Aorta (tissue), 5 donors: ENCODE measurements at regions not wholly inside any gene's neighbourhood (a gene's known extent, or its start where the extent isn't known, plus 50 kb on each side); places are given as distances from the start of the nearest gene placed in this dataset.

ENCODE experiments used
- ATAC-seq: fragments of 200-7000 bp; cut with Tn5 transposase; one replicate; pipeline ENCODE4 v1.9.1; 2022; ENCODE audit warnings: moderate library complexity; ENCODE audit not compliant: low FRiP score
- DNase-seq, 2 donors: peaks; one replicate each; pipeline ENCODE4 v3.0.0-alpha.2; 2020
- H3K27ac ChIP-seq, 2 donors: one replicate each; pipeline ENCODE4 v1.5.1; 2013; ENCODE audit warnings: low read length in 2 of 2, mild to moderate bottlenecking in 2 of 2, moderate library complexity in 2 of 2, control low read depth in 1 of 2, inconsistent platforms in 1 of 2, low read depth in 1 of 2
- H3K27me3 ChIP-seq, 2 donors: one replicate each; pipeline ENCODE4 v1.6.1; 2013; ENCODE audit warnings: control low read depth in 1 of 2, low read length in 1 of 2, mild to moderate bottlenecking in 1 of 2, moderate library complexity in 1 of 2; ENCODE audit not compliant: insufficient read depth in 2 of 2, control insufficient read depth in 1 of 2
- H3K36me3 ChIP-seq, 2 donors: one replicate each; pipeline ENCODE4 v1.6.1; 2013; ENCODE audit warnings: control low read depth in 1 of 2, low read length in 1 of 2, mild to moderate bottlenecking in 1 of 2; ENCODE audit not compliant: insufficient read depth in 2 of 2, control insufficient read depth in 1 of 2
- H3K4me1 ChIP-seq, 2 donors: one replicate each; pipeline ENCODE4 v1.6.1; 2013; ENCODE audit warnings: low read length in 2 of 2, control low read depth in 1 of 2, mild to moderate bottlenecking in 1 of 2, moderate library complexity in 1 of 2; ENCODE audit not compliant: insufficient read depth in 2 of 2, control insufficient read depth in 1 of 2
- H3K4me3 ChIP-seq, 2 donors: one replicate each; pipeline ENCODE4 v1.5.1; 2013; ENCODE audit warnings: low read length in 2 of 2, control low read depth in 1 of 2, mild to moderate bottlenecking in 1 of 2
- H3K9me3 ChIP-seq: one replicate; pipeline ENCODE4 v1.6.1; 2013; ENCODE audit warnings: mild to moderate bottlenecking, low read length; ENCODE audit not compliant: control insufficient read depth
- WGBS, 2 donors: extraction: QIAGEN DNeasy Blood & Tissue Kit; methylation state at CpG; one replicate each; pipeline ENCODE4 v1.1.7; 2013; 5-methylcytosine and 5-hydroxymethylcytosine counted together
- intact Hi-C, 2 donors: fragments of 100-400 bp; cut with DNase I; formaldehyde crosslinking; loops; one replicate each; pipeline versions ENCODE4 v1.14.2 to v1.15.0; 2022
- donor health status: healthy with polysubstance abuse.
- donor health status: Bipolar disorder and iron deficiency.
- donor health status: DM: no; HTN: no; CAD: no.
- donor health status: DM: no; HTN: no; CAD: no.
- donor health status: DM: yes; HTN: yes; CAD: no.

DNA sequence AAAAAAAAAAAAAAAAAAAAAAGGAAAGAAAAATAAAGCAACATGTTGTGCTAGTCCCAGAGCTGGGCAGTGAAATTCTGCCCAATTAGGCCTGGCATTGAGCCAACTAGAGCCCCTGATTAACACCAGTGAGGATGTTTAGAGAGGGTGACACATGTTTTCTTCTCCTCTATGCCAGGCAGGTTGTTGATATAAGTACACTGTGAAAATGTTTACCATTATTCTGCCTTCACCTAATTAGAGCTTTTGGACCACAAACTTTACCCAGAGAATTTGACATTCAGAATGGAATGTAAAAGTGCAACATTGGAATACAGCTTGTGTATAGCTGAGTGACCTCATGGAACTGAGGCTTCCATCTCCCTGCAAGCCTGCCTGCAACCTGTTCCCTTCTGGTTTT, 62.0 kb upstream of the EPCAM start:
- DNase-seq (no peak), ATAC-seq (no peak)
- H3K9me3 ChIP-seq: no peaks in the 10 kb centered on the region
- no peak overlapping the region for H3K27ac ChIP-seq
- H3K27me3 ChIP-seq: no peaks in the 10 kb centered on the region
- intact Hi-C loops: no loop called here
- H3K4me1 ChIP-seq: no peaks in the 10 kb centered on the region
- H3K4me3 ChIP-seq: no peak overlapping the region
- no peaks in the 10 kb centered on the region for H3K36me3 ChIP-seq

DNA sequence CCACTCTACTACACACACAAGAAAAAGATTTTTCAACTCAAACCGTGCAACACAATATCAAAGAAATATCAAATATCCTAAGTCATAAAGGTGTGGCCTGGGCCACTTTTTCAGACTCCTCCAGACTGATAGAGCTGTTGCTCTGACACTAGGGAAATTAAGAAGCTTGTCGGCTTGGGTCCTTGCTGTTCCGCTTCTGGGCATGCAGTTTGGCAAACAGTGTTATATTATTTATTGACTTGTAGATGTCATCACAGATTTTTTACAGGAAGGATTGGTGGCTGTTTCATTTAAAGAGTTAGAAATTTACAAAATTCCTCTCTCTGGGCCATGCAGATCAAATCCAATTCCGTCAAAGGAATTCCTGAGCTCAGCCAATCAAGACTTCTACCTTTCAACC, 64.5 kb upstream of the EPCAM start:
- Histone ChIP-seq H3K9me3 (no peaks in the 10 kb centered on the region), H3K27me3 (no peaks in the 10 kb centered on the region), H3K36me3 (no peaks in the 10 kb centered on the region), H3K4me1 (no peaks in the 10 kb centered on the region), H3K27ac (no peak overlapping the region), H3K4me3 (no peak overlapping the region)
- WGBS, 2 donors: 76 to 78% methylated on average over 4 of the region's 4 CpGs
- ATAC-seq (no peak), DNase-seq (no peak)
- intact Hi-C loops: no loop called here

DNA sequence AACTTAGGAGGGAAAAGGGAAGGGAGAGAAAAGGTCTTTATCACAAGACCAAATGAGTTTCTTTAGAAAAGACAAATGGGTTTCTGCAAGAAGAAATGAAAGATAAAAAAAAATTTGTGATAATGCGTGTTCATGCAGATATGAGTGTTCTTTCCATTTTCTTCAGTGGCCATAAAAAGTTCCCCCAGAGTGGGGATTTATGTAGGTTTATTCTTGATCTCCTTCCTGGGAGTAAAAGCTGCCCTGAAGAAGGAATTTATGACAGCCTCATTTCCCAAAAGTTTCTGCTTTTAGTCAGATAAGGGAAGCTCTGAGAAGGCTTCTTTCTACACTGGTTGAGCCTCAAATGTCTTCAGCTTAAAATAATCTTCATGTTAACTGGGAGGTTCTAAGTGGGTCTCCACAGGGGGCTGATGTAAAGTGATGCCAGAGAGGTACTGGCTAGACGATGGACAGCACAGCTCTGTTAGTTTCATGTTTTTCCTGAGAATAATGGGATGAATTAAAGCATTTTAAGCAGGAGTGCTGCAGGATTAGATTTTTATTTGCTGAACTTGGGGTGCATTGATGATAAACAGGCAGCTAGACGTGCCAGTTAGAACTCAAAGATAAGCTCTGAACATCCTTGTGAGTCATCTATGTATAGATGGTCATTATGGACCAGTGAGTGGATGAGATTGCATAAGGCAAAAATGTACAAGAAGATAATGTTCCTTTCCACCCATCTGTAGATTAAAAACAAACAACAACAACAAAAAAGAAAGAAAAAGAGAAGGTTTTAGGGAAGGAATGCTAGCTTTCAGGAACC, 65.6 kb upstream of the EPCAM start:
- no peak for ATAC-seq
- H3K4me3 ChIP-seq: no peak overlapping the region
- intact Hi-C loops: no loop called here
- no peaks in the 10 kb centered on the region for H3K9me3 ChIP-seq
- no peaks in the 10 kb centered on the region for H3K36me3 ChIP-seq
- no peak for DNase-seq
- H3K27me3 ChIP-seq: no peaks in the 10 kb centered on the region
- H3K4me1 ChIP-seq: no peaks in the 10 kb centered on the region
- H3K27ac ChIP-seq: no peak overlapping the region
- WGBS, 2 donors: 75 to 77% methylated on average over 3 of the region's 3 CpGs

- ATAC-seq (no peak), DNase-seq (no peak)
- intact Hi-C loops: no loop called here
- Histone ChIP-seq H3K4me1 (no peaks in the 10 kb centered on the region), H3K4me3 (no peak overlapping the region), H3K27me3 (no peaks in the 10 kb centered on the region), H3K27ac (no peak overlapping the region), H3K36me3 (no peaks in the 10 kb centered on the region), H3K9me3 (no peaks in the 10 kb centered on the region)
- WGBS, 2 donors: 24 to 26% methylated on average over 8 of the region's 8 CpGs
These were observed 66.8 kb upstream of the EPCAM start for GRCh38 chr2:47302308-47302707.

GRCh38 chr2:47301731-47302130, 67.4 kb upstream of the EPCAM start:
- intact Hi-C loops: no loop called here
- H3K9me3 ChIP-seq: no peaks in the 10 kb centered on the region
- H3K27ac ChIP-seq: no peak overlapping the region
- 74 to 81% methylated on average over 4 of the region's 4 CpGs for WGBS, 2 donors
- no peak overlapping the region for H3K4me3 ChIP-seq
- no peaks in the 10 kb centered on the region for H3K27me3 ChIP-seq
- no peaks in the 10 kb centered on the region for H3K4me1 ChIP-seq
- no peaks in the 10 kb centered on the region for H3K36me3 ChIP-seq
- DNase-seq (no peak), ATAC-seq (no peak)

- Histone ChIP-seq H3K27me3 (no peaks in the 10 kb centered on the region), H3K36me3 (no peaks in the 10 kb centered on the region), H3K9me3 (no peaks in the 10 kb centered on the region), H3K27ac (no peak overlapping the region), H3K4me3 (no peak overlapping the region), H3K4me1 (no peaks in the 10 kb centered on the region)
- intact Hi-C loops: no loop called here
- no peak for DNase-seq
- WGBS, 2 donors: 87 to 89% methylated on average over 3 of the region's 3 CpGs
- ATAC-seq: no peak
These were observed 67.9 kb upstream of the EPCAM start for GRCh38 chr2:47301277-47301618.

- Histone ChIP-seq H3K36me3 (no peaks in the 10 kb centered on the region), H3K27ac (no peak overlapping the region), H3K4me1 (no peaks in the 10 kb centered on the region), H3K9me3 (no peaks in the 10 kb centered on the region), H3K27me3 (no peaks in the 10 kb centered on the region), H3K4me3 (no peak overlapping the region)
- intact Hi-C loops: no loop called here
- DNase-seq: no peak
- WGBS, 2 donors: 96% methylated on average over 3 of the region's 3 CpGs
- ATAC-seq: no peak
These were observed 68.4 kb upstream of the EPCAM start for GRCh38 chr2:47300609-47301276.

GRCh38 chr2:47300081-47300480, 69.0 kb upstream of the EPCAM start:
- Histone ChIP-seq H3K36me3 (no peaks in the 10 kb centered on the region), H3K9me3 (no peaks in the 10 kb centered on the region), H3K4me1 (no peaks in the 10 kb centered on the region), H3K27ac (no peak overlapping the region), H3K27me3 (no peaks in the 10 kb centered on the region), H3K4me3 (no peak overlapping the region)
- WGBS, 2 donors: 91 to 98% methylated on average over 1 of the region's 1 CpG
- no peak for DNase-seq
- ATAC-seq: no peak
- intact Hi-C loops: no loop called here

GRCh38 chr2:47299555-47299954, 69.6 kb upstream of the EPCAM start:
- Histone ChIP-seq H3K4me3 (no peak overlapping the region), H3K27me3 (no peaks in the 10 kb centered on the region), H3K9me3 (no peaks in the 10 kb centered on the region), H3K4me1 (no peaks in the 10 kb centered on the region), H3K36me3 (no peaks in the 10 kb centered on the region), H3K27ac (no peak overlapping the region)
- 79 to 83% methylated on average over 9 of the region's 9 CpGs for WGBS, 2 donors
- ATAC-seq (no peak), DNase-seq (no peak)
- intact Hi-C loops: no loop called here
